GM19467 (cell line): ENCODE measurements at regions not wholly inside any gene's neighbourhood (a gene's known extent, or its start where the extent isn't known, plus 50 kb on each side); places are given as distances from the start of the nearest gene placed in this dataset.
"Not testable (repeated sequence)": the region's sequence is repeated elsewhere in the genome, so short reads cannot be mapped to it uniquely, and the experiment has no call there.

ENCODE experiments used
- ATAC-seq: cut with Tn5 transposase; IDR thresholded peaks from one replicate; pipeline ENCODE4 v1.9.1; 2021; ENCODE audit warnings: mild to moderate bottlenecking, moderate library complexity; ENCODE audit not compliant: unreplicated experiment

GRCh38 chr10:8128511-8128910, 74.0 kb downstream of the GATA3 start:
- no peak for ATAC-seq

- no peak for ATAC-seq
These were observed 75.0 kb downstream of the GATA3 start for GRCh38 chr10:8129438-8129837.

- peak; percentile 46 for ATAC-seq
These were observed 76.8 kb downstream of the GATA3 start for GRCh38 chr10:8130973-8131911.

DNA sequence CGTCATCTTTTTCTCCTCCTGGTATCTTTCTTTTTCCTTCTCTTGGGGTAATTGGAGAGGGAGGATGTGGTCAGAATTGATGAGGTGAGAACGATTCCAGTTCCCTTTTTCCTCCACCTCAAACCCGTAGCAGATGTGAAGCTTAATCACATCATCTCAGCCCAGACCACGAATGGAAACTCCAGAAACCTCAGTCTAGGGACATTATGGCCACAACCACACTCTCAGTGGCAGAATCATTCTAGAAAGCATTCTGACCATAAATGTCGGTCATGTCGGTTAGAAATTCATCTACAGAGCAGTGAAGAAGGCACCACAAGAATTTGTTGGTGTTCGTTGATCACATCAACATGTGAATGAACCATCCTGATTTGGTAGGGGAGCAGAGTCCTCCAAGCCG, 78.7 kb downstream of the GATA3 start:
- ATAC-seq = peak; percentile 68

DNA sequence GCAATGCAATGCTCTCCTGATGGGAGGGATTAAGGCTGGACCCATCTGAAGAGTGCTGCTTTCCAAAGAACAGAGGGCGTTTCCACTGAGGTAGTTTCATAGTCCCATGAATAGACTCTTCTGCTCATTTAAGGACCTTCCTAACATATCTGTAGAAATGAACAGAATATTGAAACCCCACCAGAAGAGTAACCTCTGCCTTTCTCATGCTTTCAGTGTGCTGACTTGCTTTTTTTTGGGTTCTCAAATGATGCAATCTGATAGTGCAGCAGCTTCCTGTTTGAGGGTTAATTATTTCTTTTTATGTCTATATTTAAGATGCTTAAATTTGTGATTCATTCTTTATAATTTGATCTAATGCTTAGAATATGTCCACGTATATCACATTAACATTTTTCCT, 82.2 kb downstream of the GATA3 start:
- no peak for ATAC-seq

DNA sequence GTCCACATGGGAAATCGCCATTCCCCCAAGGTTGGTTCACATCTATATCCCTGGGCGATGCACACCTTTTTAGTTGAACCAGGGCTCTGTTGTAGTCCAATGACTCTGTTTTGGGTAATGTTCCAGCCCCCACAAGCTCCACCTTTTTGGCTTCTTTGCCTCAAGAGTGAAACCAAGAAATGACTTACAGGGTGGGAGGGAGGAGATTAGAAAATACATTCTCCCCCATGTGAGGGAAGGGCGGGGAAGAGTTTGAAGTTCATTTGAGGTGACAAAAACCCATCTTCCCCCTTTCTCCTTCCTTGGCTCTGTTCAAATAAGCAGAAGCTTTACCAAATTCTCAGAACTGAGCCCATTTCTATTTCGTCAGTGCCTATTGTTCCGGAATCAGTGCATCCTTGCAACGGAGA, 82.8 kb downstream of the GATA3 start:
- no peak for ATAC-seq

DNA sequence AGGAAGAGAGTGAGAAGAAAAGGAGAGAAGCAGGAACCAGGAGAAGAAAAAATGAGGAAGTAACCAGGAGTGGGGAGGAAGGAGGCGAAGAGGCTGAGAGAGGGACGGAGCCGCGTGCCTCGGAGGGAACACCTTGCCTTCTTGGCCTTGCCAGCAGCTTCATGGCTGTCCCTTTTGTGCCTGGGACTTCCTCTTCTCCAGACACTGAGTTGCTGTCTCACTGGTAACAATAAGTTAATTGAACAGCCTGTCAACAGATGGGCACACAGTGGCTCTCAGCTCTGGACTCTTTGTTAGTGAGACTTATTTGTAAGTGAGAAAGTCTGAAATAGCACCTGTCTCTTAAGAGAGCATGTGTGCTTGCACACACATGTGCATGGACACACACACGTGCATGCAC, 83.2 kb downstream of the GATA3 start:
- ATAC-seq = no peak

GRCh38 chr10:8138471-8138870, 84.0 kb downstream of the GATA3 start:
- no peak for ATAC-seq

DNA sequence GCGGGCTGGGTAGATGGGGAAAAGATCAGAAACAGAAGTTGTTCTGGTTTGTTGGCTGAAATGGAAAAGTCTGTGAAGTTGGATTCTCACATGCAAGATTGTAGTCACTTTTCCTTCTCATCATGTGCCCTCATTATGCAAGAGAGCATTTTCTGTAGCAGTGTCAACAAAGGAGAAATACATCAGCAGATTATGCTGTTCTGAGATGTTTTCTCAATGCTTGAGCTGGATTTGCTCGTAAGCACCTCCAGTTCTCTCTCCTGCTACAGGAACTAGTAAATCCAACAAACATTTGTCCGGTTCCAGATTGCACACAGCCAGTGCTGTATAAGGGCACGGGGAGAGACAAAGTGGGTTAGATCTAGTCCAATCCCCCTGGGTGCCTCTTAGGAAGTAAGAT, 90.0 kb downstream of the GATA3 start:
- no peak for ATAC-seq

DNA sequence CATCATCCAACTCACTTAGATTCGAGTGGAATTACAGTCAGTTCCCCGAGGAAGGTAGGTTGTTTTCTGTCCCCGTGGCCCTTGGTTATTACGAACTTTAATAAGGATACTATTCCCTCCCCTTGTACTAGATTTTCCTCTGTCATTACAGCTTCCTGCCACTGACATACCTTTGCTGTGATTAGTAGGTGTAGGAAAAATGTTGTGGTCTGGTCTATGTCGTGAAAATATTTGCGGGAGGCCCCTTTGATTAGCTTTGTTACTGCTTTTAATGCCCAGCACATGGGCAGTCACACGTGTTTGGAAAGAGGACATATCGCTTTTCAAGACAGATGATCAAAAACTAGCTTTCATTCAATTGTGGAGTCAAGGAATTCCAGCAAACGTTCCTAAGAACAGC, 92.2 kb downstream of the GATA3 start:
- ATAC-seq = no peak

DNA sequence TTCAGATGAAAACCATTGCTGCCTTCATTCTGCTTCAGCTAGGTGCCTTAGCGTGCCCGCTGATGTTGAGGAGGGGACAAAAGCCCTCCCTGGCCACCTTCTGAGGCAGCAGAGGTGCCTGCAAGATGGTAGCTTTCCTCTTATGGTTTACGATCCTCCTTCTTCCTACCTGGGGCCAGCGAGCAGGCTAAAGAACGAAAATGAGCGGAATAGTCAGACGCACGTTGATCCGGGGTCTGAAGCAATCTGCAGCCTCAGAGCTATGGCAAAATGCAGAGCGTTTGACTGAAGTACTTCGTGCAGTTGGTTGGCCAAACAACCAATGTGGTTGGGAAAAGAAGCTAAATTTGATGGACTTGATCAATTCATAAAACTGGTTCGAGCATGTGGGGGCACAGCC, 95.5 kb downstream of the GATA3 start:
- ATAC-seq = no peak

DNA sequence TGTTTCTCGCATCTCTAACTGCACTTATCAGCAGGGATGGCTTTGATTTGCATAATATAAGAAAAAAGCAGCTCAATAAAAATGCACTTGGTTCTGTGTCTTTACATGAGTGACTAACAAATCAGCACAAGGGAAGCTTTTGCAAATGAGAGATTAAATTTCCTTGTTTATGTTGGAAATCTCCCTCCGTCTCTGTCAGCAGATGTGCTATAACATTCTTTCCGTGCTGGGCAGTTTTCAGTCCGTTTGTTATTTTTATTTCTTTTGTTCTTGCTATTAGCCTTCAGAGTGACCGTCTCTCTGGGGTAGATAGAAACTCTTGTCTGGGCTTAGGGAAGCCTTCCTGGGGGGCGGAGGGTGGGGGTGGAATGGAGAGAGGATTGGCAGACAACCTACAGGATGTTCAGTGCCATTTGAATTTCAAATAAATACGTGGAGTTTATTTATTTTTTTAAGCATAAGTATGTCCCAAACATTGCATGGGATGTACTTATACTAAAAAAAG, 96.0 kb downstream of the GATA3 start:
- ATAC-seq = no peak

DNA sequence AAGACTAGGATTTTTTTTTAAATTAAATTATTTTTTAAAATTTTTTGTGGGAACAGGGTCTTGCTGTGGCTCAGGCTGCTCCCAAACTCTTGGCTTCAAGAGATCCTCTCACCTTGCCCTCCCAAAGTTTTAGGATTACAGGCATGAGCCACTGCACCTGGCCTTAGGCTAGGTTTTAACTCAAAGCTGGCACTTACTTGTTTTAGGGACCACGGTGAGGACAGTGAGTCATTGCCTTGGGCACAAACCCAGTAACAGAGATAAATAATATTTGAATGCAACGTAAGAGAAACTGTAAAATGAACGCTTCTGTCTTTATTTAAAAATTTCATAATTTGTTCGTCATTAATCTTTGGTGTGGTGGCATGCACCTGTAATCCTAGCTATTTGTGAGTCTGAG, 96.6 kb downstream of the GATA3 start:
- ATAC-seq = no peak

DNA sequence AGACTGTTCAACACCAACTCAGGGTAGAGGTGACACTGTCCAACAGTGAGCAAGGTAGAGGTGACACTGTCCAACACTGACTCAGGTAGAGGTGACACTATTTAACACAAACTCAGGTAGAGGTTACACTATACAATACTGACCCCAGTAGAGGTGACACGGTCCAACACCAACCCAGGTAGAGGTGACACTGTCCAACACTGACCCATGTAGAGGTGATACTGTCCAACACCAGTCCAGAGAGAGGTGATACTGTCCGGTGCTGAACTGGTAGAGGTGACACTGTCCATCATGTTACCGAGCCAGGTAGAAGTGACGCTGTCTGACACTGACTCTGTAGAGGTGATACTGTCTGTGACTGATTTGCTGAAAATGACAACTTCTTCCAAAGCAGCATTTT, 102.4 kb downstream of the GATA3 start:
- ATAC-seq = no peak

GRCh38 chr10:8158193-8159071, 103.9 kb downstream of the GATA3 start:
- no peak for ATAC-seq

- ATAC-seq = no peak
These were observed 105.1 kb downstream of the GATA3 start for GRCh38 chr10:8159341-8160165.

DNA sequence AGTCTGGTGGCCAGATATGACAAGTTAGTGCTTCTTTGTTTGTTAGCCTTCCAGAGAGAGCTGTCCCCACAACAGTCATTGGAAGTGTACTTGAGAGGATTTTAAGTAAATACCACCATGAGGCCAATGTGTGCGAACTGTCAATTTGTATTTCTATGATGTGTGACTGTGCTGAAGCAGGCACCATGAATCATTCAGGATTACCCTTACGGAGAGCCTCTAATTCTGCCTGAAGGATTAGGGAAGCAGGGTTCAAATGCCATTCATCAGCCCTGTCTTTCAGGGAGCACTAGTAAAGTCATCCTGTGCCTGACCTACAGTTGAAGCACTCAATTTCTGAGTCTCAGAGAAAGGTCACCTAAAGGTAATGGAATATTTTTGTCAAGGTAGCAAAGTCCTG, 109.3 kb downstream of the GATA3 start:
- ATAC-seq = no peak

GRCh38 chr10:8164640-8165039, 110.2 kb downstream of the GATA3 start:
- ATAC-seq = not testable (repeated sequence)

- ATAC-seq = no peak
These were observed 114.3 kb downstream of the GATA3 start for GRCh38 chr10:8168836-8169235.

DNA sequence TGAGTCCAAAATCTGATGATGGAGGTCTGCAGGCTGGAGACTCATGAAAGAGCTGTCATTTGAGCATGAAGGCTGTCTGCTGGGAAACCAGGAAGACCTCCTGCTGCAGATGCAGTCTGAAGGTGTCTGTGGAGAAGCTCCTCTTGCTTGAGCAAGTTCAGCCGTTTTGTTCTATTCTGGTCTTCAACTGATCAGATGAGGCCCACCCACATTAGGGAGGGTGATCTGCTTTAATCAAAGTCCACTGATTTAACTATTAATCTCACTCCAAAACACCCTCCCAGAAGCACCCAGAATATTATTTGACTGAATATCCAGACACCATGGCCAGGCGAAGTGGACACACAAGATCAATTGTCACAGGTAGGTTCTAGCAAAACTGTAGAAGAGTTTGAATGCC, 116.5 kb downstream of the GATA3 start:
- ATAC-seq = no peak

DNA sequence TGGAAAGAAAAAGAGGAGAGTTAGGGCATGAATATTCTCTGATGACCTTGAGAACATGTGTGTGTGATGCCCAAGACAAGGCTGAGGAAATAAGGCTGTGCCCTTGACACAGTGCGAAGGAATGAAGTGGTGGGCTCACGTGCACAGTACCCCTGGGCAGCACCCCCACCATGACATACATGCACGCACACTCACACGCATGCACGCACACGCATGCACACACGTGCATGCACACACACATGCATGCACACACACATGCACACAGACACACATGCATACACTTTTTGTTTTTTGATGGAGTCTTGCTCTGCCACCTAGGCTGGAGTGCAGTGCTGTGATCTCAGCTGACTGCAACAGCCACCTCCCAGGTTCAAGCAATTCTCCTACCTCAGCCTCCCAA, 118.1 kb downstream of the GATA3 start:
- ATAC-seq = no peak
